Right hindlimb (tissue), 1 donor: ENCODE measurements at regions not wholly inside any gene's neighbourhood (a gene's known extent, or its start where the extent isn't known, plus 50 kb on each side); places are given as distances from the start of the nearest gene placed in this dataset.
"Not testable (repeated sequence)": the region's sequence is repeated elsewhere in the genome, so short reads cannot be mapped to it uniquely, and the experiment has no call there.

Experiments
- DNase-seq: peaks from one replicate; pipeline ENCODE4 v3.0.0-alpha.2; 2018

- DNase-seq = no peak
These were observed 107.5 kb upstream of the SOX2 start for GRCh38 chr3:181604267-181604666.

- DNase-seq = no peak
These were observed 115.6 kb upstream of the SOX2 start for GRCh38 chr3:181596126-181596525.

GRCh38 chr3:181590939-181591338 is 120.8 kb upstream of the SOX2 start:
- DNase-seq = not testable (repeated sequence)

GRCh38 chr3:181582619-181583018 is 129.1 kb upstream of the SOX2 start:
- DNase-seq = no peak

GRCh38 chr3:181581656-181582055 is 130.1 kb upstream of the SOX2 start:
- no peak for DNase-seq

- no peak for DNase-seq
These were observed 133.0 kb upstream of the SOX2 start for GRCh38 chr3:181578743-181579142.

- no peak for DNase-seq
These were observed 139.3 kb upstream of the SOX2 start for GRCh38 chr3:181572432-181572831.

GRCh38 chr3:181570472-181570871 is 141.3 kb upstream of the SOX2 start:
- no peak for DNase-seq

- no peak for DNase-seq
These were observed 142.3 kb upstream of the SOX2 start for GRCh38 chr3:181569356-181569940.

- no peak for DNase-seq
These were observed 143.0 kb upstream of the SOX2 start for GRCh38 chr3:181568693-181569092.

GRCh38 chr3:181568248-181568647 is 143.5 kb upstream of the SOX2 start:
- DNase-seq = no peak

- DNase-seq = no peak
These were observed 144.2 kb upstream of the SOX2 start for GRCh38 chr3:181567311-181568075.

- DNase-seq = no peak
These were observed 146.3 kb upstream of the SOX2 start for GRCh38 chr3:181565416-181565815.

- no peak for DNase-seq
These were observed 147.5 kb upstream of the SOX2 start for GRCh38 chr3:181564222-181564621.

GRCh38 chr3:181561139-181562031 is 150.3 kb upstream of the SOX2 start:
- no peak for DNase-seq

GRCh38 chr3:181558870-181559269 is 152.9 kb upstream of the SOX2 start:
- DNase-seq = no peak

GRCh38 chr3:181555681-181556080 is 156.0 kb upstream of the SOX2 start:
- no peak for DNase-seq

- no peak for DNase-seq
These were observed 157.4 kb upstream of the SOX2 start for GRCh38 chr3:181554233-181554765.

GRCh38 chr3:181549266-181549665 is 162.5 kb upstream of the SOX2 start:
- DNase-seq = no peak

- no peak for DNase-seq
These were observed 170.3 kb upstream of the SOX2 start for GRCh38 chr3:181541414-181541813.

GRCh38 chr3:181534781-181535221 is 176.9 kb upstream of the SOX2 start:
- DNase-seq = no peak

- DNase-seq = no peak
These were observed 177.9 kb upstream of the SOX2 start for GRCh38 chr3:181533811-181534210.

- DNase-seq = no peak
These were observed 181.1 kb upstream of the SOX2 start for GRCh38 chr3:181530584-181530983.
